ENCODE measurements at regions not wholly inside any gene's neighbourhood (a gene's known extent, or its start where the extent isn't known, plus 50 kb on each side); places are given as distances from the start of the nearest gene placed in this dataset.
A peak's percentile ranks its signal among the peaks of the same experiment; 100 is the strongest.

DNA sequence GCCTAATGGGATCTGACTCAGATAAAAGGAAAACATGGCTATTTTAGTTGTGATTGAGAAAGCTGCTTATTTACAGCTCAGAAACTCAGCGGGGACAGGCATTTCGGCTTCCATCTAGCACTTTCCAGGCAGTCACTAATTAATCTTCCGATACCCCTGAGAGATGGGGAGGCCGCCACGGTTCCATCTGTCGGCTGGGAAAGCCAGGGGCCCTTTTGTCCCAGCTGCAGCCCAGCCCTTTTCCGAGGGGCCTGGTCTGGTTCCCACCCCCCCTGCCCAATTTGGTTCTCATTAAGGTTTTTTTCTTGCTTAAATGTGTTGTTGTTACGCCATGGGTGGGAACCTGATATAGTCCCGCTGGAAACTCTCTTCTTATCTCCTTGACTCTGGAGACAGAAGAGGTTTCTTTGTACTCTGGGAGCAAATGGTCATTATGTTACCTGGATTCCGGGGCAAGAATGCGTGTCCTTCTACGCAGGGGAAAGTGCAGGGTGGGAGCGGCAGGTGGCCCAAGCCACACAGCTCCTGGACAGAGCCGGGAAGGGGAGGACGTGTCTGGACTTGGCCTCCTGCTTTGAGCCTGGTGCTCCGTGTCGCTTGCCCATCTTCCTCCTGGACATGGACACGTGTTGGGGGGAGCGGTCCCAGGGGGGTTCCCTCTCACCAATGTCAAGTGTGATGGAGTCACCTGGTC, 50.9 kb upstream of the GSE1 start:
- Mint-ChIP-seq H3K4me1 (peaks cover 73% of the 10 kb centered on the region), H3K27ac (peak overlapping the region; percentile 80 to 90 (median 83)), H3K4me3 (peak overlapping the region; percentile 19 to 21 (median 21)), H3K27me3 (ENCODE audit: low read depth) (no peaks in the 10 kb centered on the region), H3K9me3 (no peaks in the 10 kb centered on the region), H3K36me3 (ENCODE audit: low read depth) (peaks cover 5% of the 10 kb centered on the region)
- TF ChIP-seq, protein P1, sequence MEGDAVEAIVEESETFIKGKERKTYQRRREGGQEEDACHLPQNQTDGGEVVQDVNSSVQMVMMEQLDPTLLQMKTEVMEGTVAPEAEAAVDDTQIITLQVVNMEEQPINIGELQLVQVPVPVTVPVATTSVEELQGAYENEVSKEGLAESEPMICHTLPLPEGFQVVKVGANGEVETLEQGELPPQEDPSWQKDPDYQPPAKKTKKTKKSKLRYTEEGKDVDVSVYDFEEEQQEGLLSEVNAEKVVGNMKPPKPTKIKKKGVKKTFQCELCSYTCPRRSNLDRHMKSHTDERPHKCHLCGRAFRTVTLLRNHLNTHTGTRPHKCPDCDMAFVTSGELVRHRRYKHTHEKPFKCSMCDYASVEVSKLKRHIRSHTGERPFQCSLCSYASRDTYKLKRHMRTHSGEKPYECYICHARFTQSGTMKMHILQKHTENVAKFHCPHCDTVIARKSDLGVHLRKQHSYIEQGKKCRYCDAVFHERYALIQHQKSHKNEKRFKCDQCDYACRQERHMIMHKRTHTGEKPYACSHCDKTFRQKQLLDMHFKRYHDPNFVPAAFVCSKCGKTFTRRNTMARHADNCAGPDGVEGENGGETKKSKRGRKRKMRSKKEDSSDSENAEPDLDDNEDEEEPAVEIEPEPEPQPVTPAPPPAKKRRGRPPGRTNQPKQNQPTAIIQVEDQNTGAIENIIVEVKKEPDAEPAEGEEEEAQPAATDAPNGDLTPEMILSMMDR (IDR thresholded peaks at IDR 0.05; ENCODE audit: unreplicated experiment in 3 of 3), result no peak

DNA sequence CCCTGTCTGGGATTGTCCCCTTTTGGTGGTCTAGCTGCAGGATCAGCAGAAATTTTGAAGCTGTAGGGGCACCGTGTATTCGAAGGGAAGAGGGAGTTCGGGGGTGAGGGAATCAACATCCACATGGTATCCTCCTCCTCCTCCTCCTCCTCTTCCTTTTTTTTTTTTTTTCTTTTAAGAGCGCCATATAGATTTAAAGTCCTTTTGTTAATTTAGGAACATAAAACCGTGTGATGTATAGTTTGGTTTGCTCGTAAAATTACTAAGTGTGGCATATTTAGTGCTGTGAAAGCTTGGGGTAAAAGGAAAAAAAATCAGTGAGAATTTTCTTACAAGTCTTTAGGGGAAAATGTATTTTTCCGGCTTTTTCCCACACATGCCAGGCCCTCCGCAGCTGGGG, 50.1 kb upstream of the GSE1 start:
- peaks cover 5% of the 10 kb centered on the region for H3K36me3 Mint-ChIP-seq (ENCODE audit: low read depth)
- H3K27ac Mint-ChIP-seq, result peak overlapping the region; percentile 80 to 95 (median 90)
- H3K4me1 Mint-ChIP-seq, result peaks cover 69% of the 10 kb centered on the region
- H3K4me3 Mint-ChIP-seq, result peak overlapping the region in 2 of 3 experiments; percentile 19 to 65
- H3K9me3 Mint-ChIP-seq, result no peaks in the 10 kb centered on the region
- TF ChIP-seq, protein P1 (IDR thresholded peaks at IDR 0.05; ENCODE audit: unreplicated experiment in 3 of 3), result no peak
- no peaks in the 10 kb centered on the region for H3K27me3 Mint-ChIP-seq (ENCODE audit: low read depth)

Measured in nephron (organoid).